Caki2 (cell line): ENCODE measurements at regions not wholly inside any gene's neighbourhood (a gene's known extent, or its start where the extent isn't known, plus 50 kb on each side); places are given as distances from the start of the nearest gene placed in this dataset.

Source experiments
- DNase-seq: peaks from one replicate; pipeline ENCODE4 v3.0.0-alpha.2; 2015; ENCODE audit warnings: low read depth
- in situ Hi-C: cut with HindIII; loops from 2 replicates; pipeline ENCODE4 v1.10.0; 2016; ENCODE audit warnings: low sequenced_read_pairs, low pct_unique_long_range_greater_than_20kb, mixed read lengths

GRCh38 chr14:104420990-104421389 lies 158.6 kb upstream of the C14orf180 start:
- in situ Hi-C loops: no loop called here
- no peak for DNase-seq

- in situ Hi-C loops: no loop called here
These were observed 158.2 kb upstream of the C14orf180 start for GRCh38 chr14:104421401-104421821.

GRCh38 chr14:104421892-104422828 lies 157.4 kb upstream of the C14orf180 start:
- DNase-seq: no peak
- in situ Hi-C loops: no loop called here

More at GRCh38 chr14:104421401-104421821, 158.2 kb upstream of the C14orf180 start:
- no peak for DNase-seq

GRCh38 chr14:104422837-104423681 lies 156.5 kb upstream of the C14orf180 start:
- no peak for DNase-seq
- in situ Hi-C loops: no loop called here

DNA sequence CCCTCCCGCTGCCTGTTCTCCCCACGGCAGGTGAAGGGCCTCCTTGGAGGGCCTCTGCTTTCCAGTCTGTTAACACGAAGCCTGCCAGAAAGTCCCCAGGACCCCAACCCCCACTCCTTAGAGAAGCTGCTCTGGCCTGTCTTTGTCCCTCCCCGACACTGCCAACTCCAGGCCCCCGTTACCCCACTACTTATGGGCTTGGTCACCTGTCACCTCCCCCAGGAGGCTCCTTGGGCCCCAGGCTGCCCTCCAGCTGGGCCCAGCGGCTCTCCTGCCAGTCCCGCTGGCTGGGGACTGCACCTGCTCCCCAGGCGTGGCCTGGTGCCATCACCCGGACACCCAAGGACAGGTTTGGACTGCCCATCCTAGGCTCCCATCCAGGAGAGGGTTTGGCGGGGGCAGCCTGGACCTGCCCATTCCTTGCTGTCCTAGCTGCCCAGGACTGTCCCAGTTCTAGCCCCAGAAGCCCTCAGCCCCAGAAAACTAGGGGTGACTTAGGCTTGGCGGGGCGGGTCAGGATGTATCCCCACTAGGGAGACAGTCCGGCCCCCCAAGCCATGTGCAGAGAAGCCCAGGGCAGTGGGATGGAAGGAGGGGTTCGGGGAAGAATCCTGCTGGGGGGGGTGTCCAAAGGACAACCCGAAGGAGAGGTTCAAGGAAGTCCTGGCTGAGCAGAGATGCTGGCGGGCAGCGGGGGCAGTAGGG lies 155.7 kb upstream of the C14orf180 start:
- DNase-seq: no peak
- in situ Hi-C loops: no loop called here

DNA sequence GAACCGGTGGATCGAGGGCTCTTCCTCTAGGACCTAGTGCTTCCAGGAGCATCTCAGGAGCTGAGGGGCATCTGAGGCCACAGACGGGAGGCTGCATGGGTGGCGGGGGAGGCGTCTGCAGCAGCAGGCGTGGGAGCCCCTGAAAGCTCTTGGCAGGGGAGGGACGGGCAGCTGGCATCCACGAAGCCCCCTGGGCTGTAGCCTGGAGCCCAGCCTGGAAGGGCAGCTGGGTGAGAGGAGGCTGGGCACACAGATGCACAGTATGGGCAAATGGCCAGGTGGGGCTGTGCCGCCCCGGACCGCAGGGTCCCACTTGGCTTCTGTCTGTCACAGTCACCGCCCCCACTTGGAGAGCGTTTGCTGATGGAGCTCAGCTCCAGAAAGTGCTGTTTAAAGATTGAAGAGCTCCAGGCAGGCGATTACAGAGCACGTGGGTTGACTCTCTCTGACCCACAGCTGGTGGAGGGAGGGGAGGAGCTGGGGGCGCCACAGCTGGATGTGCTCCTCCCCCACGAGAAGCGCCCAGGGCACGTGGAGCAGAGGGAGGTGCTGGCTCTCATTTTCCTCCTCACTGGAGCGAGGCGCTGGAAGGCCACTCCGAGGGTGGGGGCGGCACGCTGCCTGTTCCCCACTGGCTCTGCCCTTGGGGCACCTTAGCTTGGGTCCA lies 155.0 kb upstream of the C14orf180 start:
- peak; percentile 28 for DNase-seq
- in situ Hi-C loops: no loop called here

DNA sequence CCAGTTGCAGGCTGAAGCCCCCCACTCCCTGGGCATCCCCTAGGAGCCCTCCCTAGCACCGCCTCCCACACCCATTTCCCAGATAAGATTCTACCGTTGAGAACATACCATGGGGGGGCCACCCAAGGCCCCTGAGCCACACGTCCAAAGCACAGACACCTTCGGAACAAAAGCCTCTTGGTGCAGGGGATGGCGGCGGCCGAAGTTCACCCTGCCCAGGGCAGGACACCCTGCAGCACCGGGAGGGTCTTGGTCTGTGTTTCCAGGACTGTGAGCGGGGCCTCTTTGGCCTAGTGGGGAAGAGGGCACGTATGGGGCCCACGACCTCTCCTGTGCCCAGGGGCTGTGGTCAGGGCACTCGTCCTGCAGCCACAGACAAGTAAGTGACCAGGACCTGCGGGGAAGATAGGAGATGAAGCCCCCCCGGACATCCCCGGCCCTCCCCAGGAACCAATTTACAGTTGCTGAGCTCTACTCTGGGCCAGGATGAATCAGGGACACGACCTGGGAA lies 154.3 kb upstream of the C14orf180 start:
- in situ Hi-C loops: no loop called here
- no peak for DNase-seq

DNA sequence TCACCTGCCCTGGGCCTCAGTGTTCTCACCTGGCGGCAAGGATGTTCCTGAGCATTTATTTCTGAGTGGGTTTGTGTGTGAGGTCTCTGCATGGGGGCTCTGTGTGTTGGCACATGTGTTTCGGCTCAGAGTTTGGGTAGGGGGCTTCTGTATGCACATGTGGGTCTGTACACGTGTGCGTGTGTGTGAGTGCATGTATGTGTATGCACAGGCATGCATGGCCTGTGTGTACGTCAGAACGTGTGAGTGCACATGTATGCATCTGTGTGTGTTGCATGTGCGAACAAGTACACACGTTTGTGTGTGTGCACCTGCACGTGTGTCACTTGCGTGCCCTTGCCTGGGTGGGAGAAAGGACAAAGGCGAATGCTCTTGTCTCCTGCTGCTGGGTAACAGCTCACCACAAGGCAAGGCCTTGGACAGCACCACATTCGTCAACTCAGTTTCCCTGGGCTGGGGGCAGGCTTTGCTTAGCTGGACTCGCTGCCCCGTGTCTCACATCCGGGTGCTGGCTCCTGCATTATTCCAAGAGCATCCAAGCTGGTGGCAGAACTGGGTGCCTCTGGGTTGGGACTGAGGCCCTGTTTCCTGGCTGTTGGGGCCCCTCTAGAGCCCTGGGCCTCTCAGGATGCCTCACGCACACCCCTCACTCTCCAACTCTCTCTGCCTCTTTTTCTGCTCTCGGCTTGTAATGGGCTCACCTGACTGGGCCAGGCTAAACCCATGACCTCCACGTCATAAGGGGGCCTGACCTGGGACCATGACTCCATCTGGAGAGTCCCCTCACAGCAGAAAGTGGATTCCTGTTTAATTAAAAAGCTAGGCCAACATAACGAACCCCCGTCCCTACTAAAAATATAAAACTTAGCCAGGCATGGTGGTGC lies 153.6 kb upstream of the C14orf180 start:
- in situ Hi-C loops: no loop called here
- DNase-seq: no peak

- DNase-seq: no peak
- in situ Hi-C loops: no loop called here
These were observed 152.3 kb upstream of the C14orf180 start for GRCh38 chr14:104427131-104427851.

- no peak for DNase-seq
- in situ Hi-C loops: no loop called here
These were observed 151.2 kb upstream of the C14orf180 start for GRCh38 chr14:104428333-104428851.

DNA sequence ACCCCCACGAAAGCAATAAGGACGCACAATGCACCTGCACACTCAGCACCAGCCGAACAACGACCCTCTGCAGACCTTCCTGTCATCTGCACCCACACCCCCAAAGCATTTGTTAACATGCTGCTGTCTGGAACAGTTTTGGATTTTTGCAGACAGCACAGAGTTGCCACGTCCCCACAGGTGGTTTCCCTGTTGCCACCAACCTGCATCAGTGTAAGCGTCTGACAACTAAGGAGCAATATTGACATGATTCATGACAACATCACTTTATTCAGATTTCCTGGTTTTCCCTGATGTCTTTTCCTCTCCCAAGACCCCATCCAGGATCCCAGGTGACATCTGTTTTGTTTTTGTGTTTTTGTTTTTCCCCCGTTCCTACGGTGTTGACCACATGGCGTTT lies 150.7 kb upstream of the C14orf180 start:
- in situ Hi-C loops: no loop called here
- DNase-seq: no peak

- DNase-seq: no peak
- in situ Hi-C loops: no loop called here
These were observed 150.2 kb upstream of the C14orf180 start for GRCh38 chr14:104429291-104429861.

DNA sequence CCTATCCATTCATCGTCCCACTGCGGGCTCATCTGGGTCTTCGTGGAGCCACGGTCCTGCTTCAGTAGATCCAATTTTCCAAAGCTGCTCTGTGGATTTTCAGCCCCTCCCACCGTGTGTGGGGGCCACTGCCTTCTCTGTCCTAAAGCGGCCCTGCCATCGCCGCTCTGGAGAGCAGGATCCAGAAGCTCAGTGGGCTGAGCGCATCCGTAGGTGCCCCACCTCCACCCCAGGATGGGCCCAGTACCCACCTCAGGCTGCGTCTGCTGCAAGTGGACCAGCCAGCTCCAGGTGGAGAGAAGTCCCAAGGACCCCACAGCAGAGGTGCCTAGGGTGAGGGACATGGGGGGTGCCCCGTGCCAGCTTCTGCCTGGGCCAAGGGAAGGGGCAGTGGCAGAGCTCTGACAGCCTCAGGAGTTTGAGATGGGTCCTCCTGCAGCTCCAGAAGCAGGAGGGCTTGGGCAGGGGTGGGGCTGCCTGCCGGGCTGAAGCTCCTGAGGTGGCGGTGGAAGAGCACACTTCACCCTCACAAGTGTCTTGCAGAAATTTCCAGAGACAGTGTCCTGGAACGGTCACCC lies 148.1 kb upstream of the C14orf180 start:
- in situ Hi-C loops: no loop called here
- no peak for DNase-seq

- no peak for DNase-seq
- in situ Hi-C loops: no loop called here
These were observed 147.5 kb upstream of the C14orf180 start for GRCh38 chr14:104431929-104432541.

DNA sequence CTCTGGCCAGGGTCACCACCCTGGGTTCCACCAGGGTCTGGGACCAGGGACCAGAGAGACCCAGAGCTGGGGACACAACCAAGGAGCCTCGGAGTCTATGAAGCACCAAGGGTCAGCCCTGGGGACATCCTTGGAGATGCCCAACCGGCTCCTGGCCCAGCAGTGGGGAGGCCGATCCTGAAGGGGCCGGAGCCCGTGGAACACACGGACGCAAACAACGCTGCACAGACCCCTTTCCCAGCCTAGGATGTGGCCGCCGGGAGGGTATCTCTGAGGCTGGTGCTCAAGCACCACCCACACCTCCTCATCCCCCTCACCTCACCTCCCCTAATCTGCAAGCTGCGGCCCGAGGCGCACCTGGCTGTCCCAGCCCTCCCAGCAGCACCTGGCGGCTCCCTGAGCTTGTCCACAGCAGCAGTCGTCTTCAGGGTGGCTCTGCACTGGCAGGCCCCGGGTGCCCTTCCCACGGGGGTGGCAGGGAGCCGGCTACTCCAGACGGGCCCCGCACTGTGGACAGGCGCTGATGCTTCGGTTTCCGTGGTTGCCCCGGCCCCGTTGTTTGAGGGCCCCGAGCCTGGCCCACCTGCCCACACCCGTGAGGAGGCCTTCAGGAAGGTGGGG lies 146.8 kb upstream of the C14orf180 start:
- in situ Hi-C loops: no loop called here
- DNase-seq: no peak
